ENCODE measurements at regions not wholly inside any gene's neighbourhood (a gene's known extent, or its start where the extent isn't known, plus 50 kb on each side); places are given as distances from the start of the nearest gene placed in this dataset.

DNA sequence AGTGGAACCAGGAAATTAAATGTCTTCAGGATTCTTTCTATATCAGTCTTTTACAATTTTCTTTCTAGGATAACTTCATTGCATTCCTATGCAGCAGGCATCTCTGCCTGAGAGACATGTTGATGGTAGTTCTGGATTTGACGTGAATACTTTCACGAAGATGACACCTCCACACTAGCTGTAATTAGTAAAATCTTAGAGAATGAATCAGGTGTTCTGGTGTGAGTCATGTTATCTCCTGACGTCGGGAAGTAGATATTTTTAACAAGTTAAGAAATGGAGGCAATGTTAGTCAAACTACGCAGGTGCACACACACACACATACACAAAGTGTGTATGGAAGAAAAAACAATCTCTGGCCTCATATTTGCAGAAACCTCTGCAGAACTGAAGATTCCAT is 1661.3 kb upstream of the MIR17HG start:
- no peak for TF ChIP-seq CTCF (IDR thresholded peaks at IDR 0.05)
- no peak for TF ChIP-seq POLR2A (IDR thresholded peaks at IDR 0.05)
